Fibroblast of lung (primary cell): ENCODE measurements at regions not wholly inside any gene's neighbourhood (a gene's known extent, or its start where the extent isn't known, plus 50 kb on each side); places are given as distances from the start of the nearest gene placed in this dataset.

Experiments
- DNase-seq, 2 donors: peaks; one replicate each; pipeline versions ENCODE4 v3.0.0 to v3.0.0-alpha.2; 2010; ENCODE audit warnings: low read depth in 2 of 2
- H2AFZ ChIP-seq: 2 replicates; pipeline ENCODE4 v1.5.1; 2012; ENCODE audit warnings: low read length, control low read depth, inconsistent platforms
- H3K27ac ChIP-seq: 2 replicates; pipeline ENCODE4 v1.5.1; 2011; ENCODE audit warnings: low read length, control low read depth; ENCODE audit not compliant: insufficient read depth
- H3K27me3 ChIP-seq: 2 replicates; pipeline ENCODE4 v1.5.1; 2011; ENCODE audit warnings: mild to moderate bottlenecking, low read length; ENCODE audit not compliant: control insufficient read depth, insufficient read depth
- H3K36me3 ChIP-seq: 2 replicates; pipeline ENCODE4 v1.5.1; 2011; ENCODE audit warnings: low read length; ENCODE audit not compliant: control insufficient read depth, insufficient read depth
- H3K4me1 ChIP-seq: 2 replicates; pipeline ENCODE4 v1.5.1; 2011; ENCODE audit warnings: low read length; ENCODE audit not compliant: control insufficient read depth, insufficient read depth; ENCODE audit errors: extremely low read depth
- H3K4me2 ChIP-seq: 2 replicates; pipeline ENCODE4 v1.5.1; 2011; ENCODE audit warnings: low read length, control low read depth; ENCODE audit not compliant: insufficient read depth; ENCODE audit errors: extremely low read depth
- H3K4me3 ChIP-seq, 4 experiments: fragments of 200-600 bp in 1 of 4; sonication (generic) in 1 of 4; replicated peaks in 1 of 4; 2 replicates each; pipeline ENCODE4 v1.5.1; 2011 to 2016; ENCODE audit warnings: low read length in 4 of 4, low read depth in 3 of 4, mild to moderate bottlenecking in 3 of 4, control low read depth in 2 of 4, inconsistent platforms in 1 of 4, mixed read lengths in 1 of 4; ENCODE audit not compliant: insufficient read depth in 1 of 4; ENCODE audit errors: control extremely low read depth in 1 of 4
- H3K79me2 ChIP-seq: 2 replicates; pipeline ENCODE4 v1.5.1; 2012; ENCODE audit warnings: mild to moderate bottlenecking, low read length, inconsistent platforms; ENCODE audit not compliant: control insufficient read depth, insufficient read depth
- H3K9ac ChIP-seq: 2 replicates; pipeline ENCODE4 v1.5.1; 2011; ENCODE audit warnings: mild to moderate bottlenecking, low read length, control low read depth; ENCODE audit not compliant: insufficient read depth
- H3K9me3 ChIP-seq: 2 replicates; pipeline ENCODE4 v1.5.1; 2012; ENCODE audit warnings: low read depth, low read length; ENCODE audit not compliant: control insufficient read depth, insufficient read depth
- H4K20me1 ChIP-seq: 2 replicates; pipeline ENCODE4 v1.5.1; 2011; ENCODE audit warnings: low read length; ENCODE audit not compliant: control insufficient read depth, insufficient read depth; ENCODE audit errors: extremely low read depth
- CTCF ChIP-seq, 2 donors: IDR thresholded peaks in 1 of 2; conservative IDR thresholded peaks in 1 of 2; 1 replicate in 1 of 2; 2 replicates in 1 of 2; pipeline ENCODE4 v1.5.1; 2011 to 2012; ENCODE audit warnings: low read length in 2 of 2, control low read depth in 1 of 2, inconsistent platforms in 1 of 2, low read depth in 1 of 2, mild to moderate bottlenecking in 1 of 2
- EZH2 ChIP-seq: IDR thresholded peaks from 2 replicates; pipeline ENCODE4 v1.5.1; 2012; ENCODE audit warnings: low read length, control low read depth, mild to moderate bottlenecking; ENCODE audit errors: missing control alignments

DNA sequence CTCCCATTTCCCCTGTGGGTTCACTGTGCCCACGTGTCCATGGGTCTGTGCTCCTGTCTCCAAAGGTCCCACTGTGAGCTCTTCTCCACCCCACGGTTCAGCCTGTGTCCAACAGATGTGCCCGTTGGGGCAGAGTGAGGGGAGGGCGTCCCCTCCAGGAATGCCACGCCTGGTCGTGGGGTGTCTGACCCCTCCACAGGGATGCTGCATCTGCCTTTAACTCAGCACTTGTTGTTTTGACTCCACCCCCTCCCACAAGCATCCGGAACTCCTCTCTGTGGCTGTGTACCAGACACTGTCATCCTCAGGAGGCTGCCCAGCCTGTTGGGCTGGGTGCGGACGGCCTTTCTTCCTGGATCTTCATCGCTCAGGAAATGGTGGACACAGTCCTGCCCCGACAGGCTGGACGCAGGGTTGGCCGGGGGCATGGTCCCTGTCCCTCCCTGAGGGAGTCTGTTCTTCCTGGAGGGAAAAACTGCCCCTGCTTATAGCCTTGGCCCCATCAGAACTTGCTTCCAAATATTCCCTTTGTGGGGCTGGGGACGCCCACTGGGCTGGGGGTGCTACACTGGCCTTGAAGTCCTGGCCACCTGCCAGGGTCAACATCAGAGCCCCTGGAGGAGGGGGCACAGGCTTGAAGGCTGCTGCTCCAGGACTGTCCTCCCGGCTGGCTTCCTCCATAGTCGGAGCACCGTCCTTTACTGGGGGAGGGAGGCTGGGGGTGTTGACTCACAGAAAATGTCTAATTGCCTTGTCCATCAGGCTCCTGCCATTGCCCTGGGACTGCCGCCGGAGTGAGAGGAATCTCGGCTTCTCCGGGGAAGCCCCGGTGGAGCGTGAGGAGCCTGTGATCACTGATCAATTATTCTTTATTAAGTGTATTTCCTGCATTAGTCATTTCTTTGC, 182.0 kb upstream of the C1orf174 start:
- no peaks in the 10 kb centered on the region for H3K9me3 ChIP-seq
- H3K27ac ChIP-seq: no peak overlapping the region
- no peaks in the 10 kb centered on the region for H4K20me1 ChIP-seq
- TF ChIP-seq CTCF (conservative IDR thresholded peaks at IDR 0.05 in 1 of 2, IDR thresholded peaks at IDR 0.05 in 1 of 2; ENCODE audit: low read depth in 1 of 2, low read length in 2 of 2): no peak
- TF ChIP-seq EZH2: no peak
- no peaks in the 10 kb centered on the region for H3K27me3 ChIP-seq
- H2AFZ ChIP-seq: no peak overlapping the region
- no peaks in the 10 kb centered on the region for H3K4me1 ChIP-seq
- H3K4me2 ChIP-seq: no peak overlapping the region
- no peak for DNase-seq
- no peaks in the 10 kb centered on the region for H3K79me2 ChIP-seq
- no peak overlapping the region for H3K4me3 ChIP-seq
- H3K36me3 ChIP-seq: no peaks in the 10 kb centered on the region
- no peak overlapping the region for H3K9ac ChIP-seq

DNA sequence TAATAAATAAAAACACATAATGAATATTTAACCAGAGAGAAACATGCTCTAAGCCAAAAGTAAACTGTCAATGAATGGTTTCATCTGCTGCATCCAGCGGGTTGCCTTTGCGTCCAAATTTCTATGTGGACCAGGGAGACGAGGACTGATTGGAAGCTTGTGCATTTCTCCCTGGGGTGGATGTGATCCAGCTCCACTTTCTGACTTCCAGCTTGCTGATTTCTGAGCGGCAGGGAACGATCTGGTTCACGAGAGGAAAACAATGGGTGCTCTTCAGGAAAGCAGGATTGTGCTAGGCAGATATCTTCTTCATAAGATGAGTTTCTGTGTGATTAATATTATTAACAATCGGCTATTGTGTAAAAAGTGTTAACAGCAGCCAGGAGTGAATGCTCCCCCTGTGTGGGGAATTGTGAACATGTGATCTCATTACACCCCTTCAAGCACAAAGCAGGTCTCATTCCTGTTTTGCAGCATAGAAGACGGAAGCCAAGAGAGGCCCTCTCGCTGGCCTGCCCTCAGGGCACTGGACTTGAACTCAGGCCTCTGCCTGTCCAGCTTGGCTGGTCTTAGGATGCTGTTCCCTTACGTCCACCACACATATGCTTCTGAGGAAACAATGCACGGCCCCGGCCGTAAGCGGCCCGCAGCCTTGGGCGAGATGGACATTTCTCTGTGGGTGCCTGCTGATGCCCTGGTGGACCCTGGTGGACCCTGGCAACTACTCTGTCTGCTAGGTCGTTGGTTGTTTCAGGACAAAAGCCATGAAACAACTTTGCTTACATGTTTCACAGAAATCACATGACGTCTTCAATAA, 183.4 kb upstream of the C1orf174 start:
- H3K79me2 ChIP-seq: no peaks in the 10 kb centered on the region
- no peaks in the 10 kb centered on the region for H3K4me1 ChIP-seq
- H3K4me3 ChIP-seq: no peak overlapping the region
- DNase-seq: no peak
- no peaks in the 10 kb centered on the region for H3K36me3 ChIP-seq
- TF ChIP-seq CTCF (conservative IDR thresholded peaks at IDR 0.05 in 1 of 2, IDR thresholded peaks at IDR 0.05 in 1 of 2; ENCODE audit: low read depth in 1 of 2, low read length in 2 of 2) (no peak), EZH2 (no peak)
- H2AFZ ChIP-seq: no peak overlapping the region
- no peaks in the 10 kb centered on the region for H3K27me3 ChIP-seq
- no peak overlapping the region for H3K9ac ChIP-seq
- H3K4me2 ChIP-seq: no peak overlapping the region
- no peaks in the 10 kb centered on the region for H3K9me3 ChIP-seq
- no peak overlapping the region for H3K27ac ChIP-seq
- H4K20me1 ChIP-seq: no peaks in the 10 kb centered on the region

DNA sequence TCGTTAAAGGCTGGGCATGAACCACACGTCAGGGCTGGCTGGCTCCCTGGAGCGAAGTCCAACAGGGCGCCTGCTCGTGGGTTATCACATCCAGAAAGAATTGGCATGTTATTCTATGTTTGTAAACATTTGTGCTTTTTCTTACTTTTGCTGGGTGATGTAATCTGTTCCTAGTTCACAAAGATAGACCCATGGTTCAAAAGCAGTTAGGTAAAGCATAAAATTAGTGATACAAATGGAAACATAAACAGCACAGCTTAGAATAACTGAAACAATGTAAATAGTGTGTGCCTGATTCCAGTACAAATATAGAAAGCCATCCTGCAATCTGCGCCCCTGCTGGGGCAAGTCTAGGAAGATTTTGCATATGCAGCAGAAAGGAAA, 184.0 kb upstream of the C1orf174 start:
- Histone ChIP-seq H3K36me3 (no peaks in the 10 kb centered on the region), H2AFZ (no peak overlapping the region), H3K4me3 (no peak overlapping the region), H3K27ac (no peak overlapping the region), H3K9me3 (no peaks in the 10 kb centered on the region), H3K4me1 (no peaks in the 10 kb centered on the region), H4K20me1 (no peaks in the 10 kb centered on the region), H3K9ac (no peak overlapping the region), H3K27me3 (no peaks in the 10 kb centered on the region), H3K79me2 (no peaks in the 10 kb centered on the region), H3K4me2 (no peak overlapping the region)
- DNase-seq: no peak
- TF ChIP-seq CTCF (conservative IDR thresholded peaks at IDR 0.05 in 1 of 2, IDR thresholded peaks at IDR 0.05 in 1 of 2; ENCODE audit: low read depth in 1 of 2, low read length in 2 of 2) (no peak), EZH2 (no peak)
